ENCODE measurements at regions not wholly inside any gene's neighbourhood (a gene's known extent, or its start where the extent isn't known, plus 50 kb on each side); places are given as distances from the start of the nearest gene placed in this dataset.

GRCh38 chr2:9741110-9741509 lies 102.2 kb upstream of the TAF1B start:
- TF ChIP-seq POLR2A (IDR thresholded peaks at IDR 0.05) (no peak), CTCF (IDR thresholded peaks at IDR 0.05) (no peak), POLR2AphosphoS5 (IDR thresholded peaks at IDR 0.05) (no peak)
